DMS 273 treated with DMSO at 0.1 percent for 48 hours (cell line): ENCODE measurements at regions not wholly inside any gene's neighbourhood (a gene's known extent, or its start where the extent isn't known, plus 50 kb on each side); places are given as distances from the start of the nearest gene placed in this dataset.

Experiments used
- DNase-seq: peaks from one replicate; lab custom pipeline; 2025; lab: John Stamatoyannopoulos, UW

DNA sequence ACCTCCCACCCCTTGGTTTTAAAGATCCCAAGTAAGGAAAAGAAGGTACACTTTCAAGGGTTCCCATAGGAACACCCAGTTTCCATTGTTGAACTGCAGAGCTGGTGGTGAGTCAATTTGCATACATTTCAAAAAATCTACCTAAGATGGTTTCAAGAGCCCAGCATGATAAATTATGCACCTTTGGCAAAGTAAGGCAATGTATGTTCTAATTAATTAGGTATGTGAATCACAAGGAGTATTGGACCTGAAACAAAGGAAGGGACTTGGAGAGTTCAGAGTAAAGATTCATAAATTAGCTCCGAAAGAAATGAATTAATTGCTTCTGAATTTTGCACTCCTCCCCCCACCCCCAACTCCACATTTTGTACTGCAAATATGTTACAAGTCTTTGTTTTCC, 459.7 kb downstream of the LRATD1 start:
- no peak for DNase-seq

DNA sequence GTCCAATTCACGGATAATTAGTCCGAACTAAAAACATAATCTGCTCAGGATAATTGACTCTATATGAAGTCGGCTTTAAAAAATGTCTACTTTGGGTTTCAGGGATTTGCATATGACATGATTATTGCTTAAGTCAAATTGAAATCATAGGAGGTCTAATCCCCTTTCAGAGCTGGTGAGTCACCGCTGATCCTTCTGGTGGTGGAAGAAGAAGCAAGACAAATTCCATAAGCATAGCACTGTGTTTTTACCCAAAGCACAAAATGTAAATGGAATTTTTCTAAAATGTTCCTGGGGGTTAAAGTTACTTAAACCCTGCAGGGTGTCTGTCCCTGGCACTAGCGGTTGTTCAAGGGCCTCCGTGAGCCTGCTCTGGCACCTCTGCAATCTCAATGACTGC, 460.2 kb downstream of the LRATD1 start:
- DNase-seq, result no peak

DNA sequence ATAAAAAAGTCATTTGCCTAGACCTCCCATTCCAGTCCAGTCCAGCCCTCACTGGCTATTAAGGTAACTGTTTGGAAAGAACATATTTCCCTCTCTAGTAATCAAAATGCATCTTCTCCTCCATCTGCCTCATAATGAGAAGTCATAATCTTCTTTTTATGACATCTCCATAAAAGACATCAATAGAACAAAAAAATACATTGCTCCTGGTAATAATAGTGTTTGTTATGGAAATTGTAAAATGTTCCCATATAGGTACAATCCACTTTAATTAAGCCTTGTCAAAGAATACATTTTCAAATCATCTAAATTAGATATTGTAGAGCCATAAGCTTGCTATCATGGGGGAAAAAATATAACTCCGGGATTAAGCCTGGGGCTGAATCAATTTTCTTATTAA, 461.6 kb downstream of the LRATD1 start:
- DNase-seq, result no peak

DNA sequence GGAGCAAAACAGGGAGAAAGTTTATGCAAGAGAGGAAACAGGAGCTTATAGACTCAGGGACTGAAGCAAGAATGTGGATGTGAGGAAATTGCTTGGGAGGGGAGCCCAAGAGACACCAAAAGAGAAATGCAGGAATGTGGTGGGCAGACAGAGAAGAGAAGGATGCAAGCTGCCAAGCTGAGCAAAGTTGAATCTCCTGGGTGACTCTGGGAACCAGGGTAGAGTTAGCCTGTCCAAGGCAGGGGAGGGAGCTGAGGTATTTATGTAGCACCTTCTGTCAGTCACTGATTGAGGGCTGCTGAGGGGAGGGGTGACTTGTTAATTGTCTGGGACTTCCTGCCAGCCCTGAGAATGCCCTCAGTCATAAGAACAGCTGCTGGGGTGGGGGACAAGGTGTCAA, 464.3 kb downstream of the NBAS start:
- DNase-seq, result no peak

DNA sequence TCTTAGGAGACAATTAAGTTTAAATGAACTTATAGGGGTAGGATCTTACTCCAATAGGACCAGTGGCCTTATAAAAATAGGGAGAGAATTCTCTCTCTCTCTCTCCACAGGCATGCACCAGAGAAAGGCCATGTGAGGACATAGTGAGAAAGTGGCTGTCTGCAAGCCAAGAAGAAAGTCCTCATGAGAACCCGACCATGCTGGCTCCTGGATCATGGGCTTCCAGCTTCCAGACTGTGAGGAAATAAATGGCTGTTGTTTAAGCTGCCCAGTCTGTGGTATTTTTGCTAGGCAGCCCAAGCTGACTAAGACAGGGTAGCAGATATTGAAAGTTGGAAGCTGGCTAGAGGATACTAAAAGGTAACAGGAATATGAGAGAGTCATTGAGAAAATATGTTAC, 454.0 kb downstream of the NBAS start:
- DNase-seq, result no peak

DNA sequence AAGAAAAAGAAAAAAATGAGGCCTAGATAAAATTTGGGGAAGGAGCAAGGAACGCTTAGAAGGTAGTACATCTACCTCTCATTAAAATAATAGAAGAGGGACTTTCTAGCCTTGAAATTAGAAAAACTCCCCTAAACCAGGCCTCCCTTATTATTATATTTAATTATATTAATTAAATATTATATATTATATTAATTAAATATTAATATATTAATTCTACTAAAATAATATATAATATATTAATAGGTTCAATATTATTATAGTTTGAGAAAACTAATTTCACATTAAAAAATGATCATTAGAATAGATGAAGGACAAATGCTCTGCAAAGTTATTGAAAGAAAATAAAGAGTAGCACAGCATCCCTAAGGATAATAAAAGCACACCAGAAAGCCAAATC, 449.4 kb downstream of the NBAS start:
- DNase-seq, result no peak

DNA sequence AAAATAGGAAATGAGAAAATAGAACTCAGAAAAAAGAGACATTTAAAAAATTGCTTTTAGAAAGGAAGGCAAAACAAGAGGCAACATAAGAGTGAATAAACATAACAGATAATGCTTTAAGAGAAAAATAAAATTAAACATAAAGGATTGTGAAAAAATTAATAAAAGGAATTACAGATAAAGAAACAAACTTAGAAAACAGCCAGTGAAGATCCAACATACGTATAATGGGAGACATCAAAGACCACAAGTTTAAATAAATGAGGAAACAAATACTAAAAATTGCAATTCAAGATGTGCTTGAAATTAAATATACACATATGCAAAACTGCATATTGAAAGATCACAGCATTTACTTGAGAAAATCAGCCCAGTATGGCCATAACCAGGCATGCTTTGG, 448.9 kb downstream of the NBAS start:
- no peak for DNase-seq

DNA sequence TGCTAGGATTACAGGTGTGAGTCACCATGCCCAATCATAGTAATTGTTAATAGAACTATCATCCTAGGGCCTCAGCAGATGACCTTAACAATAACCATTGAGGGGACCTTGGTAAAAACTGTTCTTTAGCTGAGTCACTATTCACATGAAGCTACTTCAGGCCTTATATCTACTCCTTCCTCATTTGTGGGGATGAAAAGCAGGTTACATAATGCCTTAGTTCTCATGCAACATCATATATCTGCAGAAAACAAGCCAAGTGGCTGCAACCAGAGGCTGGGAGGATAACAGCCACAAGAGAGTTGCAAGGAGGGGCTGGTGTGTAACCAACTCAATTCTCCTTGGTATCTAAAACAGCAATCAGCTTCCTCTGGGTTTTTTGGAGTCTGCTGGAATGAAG, 445.4 kb downstream of the NBAS start:
- no peak for DNase-seq

DNA sequence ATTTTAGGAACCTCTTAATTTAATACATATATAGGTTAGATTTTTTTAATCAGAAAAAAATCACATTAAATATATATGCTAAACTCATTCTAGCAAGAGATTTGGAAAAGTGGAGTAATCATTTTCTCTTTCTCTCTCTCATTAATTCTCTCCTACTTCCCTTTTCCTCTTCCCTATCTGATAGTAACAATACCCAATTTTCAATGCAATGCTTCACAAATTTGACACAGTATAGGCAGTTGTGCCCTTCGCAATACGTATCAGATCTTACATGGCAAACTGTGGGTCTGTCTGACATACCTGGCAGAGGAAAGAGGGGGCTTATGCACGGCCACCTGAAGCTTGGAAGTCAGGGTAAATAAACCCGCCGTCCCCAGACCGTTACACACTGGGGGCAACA, 444.3 kb downstream of the NBAS start:
- DNase-seq, result no peak
